B cell (primary cell): ENCODE measurements at regions not wholly inside any gene's neighbourhood (a gene's known extent, or its start where the extent isn't known, plus 50 kb on each side); places are given as distances from the start of the nearest gene placed in this dataset.

Experiments
- ATAC-seq: fragments of 200-7000 bp; cut with Tn5 transposase; one replicate; pipeline ENCODE4 v1.10.0; 2021; ENCODE audit warnings: low read depth, mild to moderate bottlenecking, moderate number of reproducible peaks, moderate library complexity
- CTCF ChIA-PET: fragments of 350-600 bp; sonication (Branson Sonifier 250); formaldehyde crosslinking; loops from one replicate; lab custom pipeline; 2021; ENCODE audit warnings: antibody characterized with exemption, inconsistent platforms; lab: Charles Lee
- POLR2A ChIA-PET: fragments of 350-600 bp; sonication (Branson Sonifier 250); formaldehyde crosslinking; loops from one replicate; lab custom pipeline; 2021; ENCODE audit warnings: antibody characterized with exemption; lab: Charles Lee
- DNase-seq: peaks from one replicate; pipeline ENCODE4 v3.0.0; 2013
- H2AFZ ChIP-seq: 2 replicates; pipeline ENCODE4 v1.6.1; 2012; ENCODE audit warnings: mild to moderate bottlenecking, low read depth, low read length; ENCODE audit not compliant: insufficient read depth, poor library complexity, severe bottlenecking
- H3K27ac ChIP-seq, 2 donors: 1 replicate in 1 of 2; 2 replicates in 1 of 2; pipeline ENCODE4 v1.5.1; 2012 to 2013; ENCODE audit warnings: low read length in 2 of 2, mild to moderate bottlenecking in 2 of 2, moderate library complexity in 1 of 2
- H3K27me3 ChIP-seq, 4 experiments: fragments of 200-600 bp in 1 of 4; sonication (generic) in 1 of 4; replicated peaks in 1 of 4; 1 replicate in 2 of 4; 2 replicates in 2 of 4; pipeline versions ENCODE4 v1.6.1 to v1.7.0; 2013 to 2016; ENCODE audit warnings: low read length in 3 of 4, mild to moderate bottlenecking in 2 of 4, mixed read lengths in 1 of 4, moderate library complexity in 1 of 4; ENCODE audit not compliant: insufficient read depth in 4 of 4, control insufficient read depth in 3 of 4; ENCODE audit errors: control extremely low read depth in 1 of 4
- H3K36me3 ChIP-seq, 2 experiments: replicated peaks in 1 of 2; 1 replicate in 1 of 2; 2 replicates in 1 of 2; pipeline versions ENCODE4 v1.6.1 to v1.7.1; 2013; ENCODE audit warnings: low read length in 1 of 2; ENCODE audit not compliant: insufficient read depth in 2 of 2, control insufficient read depth in 1 of 2; ENCODE audit errors: control extremely low read depth in 1 of 2, extremely low read depth in 1 of 2
- H3K4me1 ChIP-seq, 2 donors: fragments of 200-600 bp in 1 of 2; sonication (generic) in 1 of 2; 1 replicate in 1 of 2; 2 replicates in 1 of 2; pipeline versions ENCODE4 v1.5.1 to v1.6.1; 2013 to 2017; ENCODE audit warnings: low read length in 2 of 2; ENCODE audit not compliant: control insufficient read depth in 2 of 2, insufficient read depth in 2 of 2
- H3K4me2 ChIP-seq: replicated peaks from 2 replicates; pipeline ENCODE3; 2012; ENCODE audit warnings: mild to moderate bottlenecking, low read depth, low read length; ENCODE audit not compliant: poor library complexity, severe bottlenecking
- H3K4me3 ChIP-seq, 5 experiments: fragments of 200-600 bp in 1 of 5; sonication (generic) in 1 of 5; 1 replicate in 3 of 5; 2 replicates in 2 of 5; pipeline versions ENCODE4 v1.5.1 to v1.7.0; 2011 to 2016; ENCODE audit warnings: low read length in 4 of 5, mild to moderate bottlenecking in 4 of 5, low read depth in 2 of 5, control low read depth in 1 of 5, moderate library complexity in 1 of 5; ENCODE audit not compliant: insufficient read depth in 1 of 5; ENCODE audit errors: control extremely low read depth in 1 of 5, extremely low read depth in 1 of 5
- H3K79me2 ChIP-seq: fragments of 200-600 bp; sonication (generic); one replicate; pipeline ENCODE4 v1.6.0; 2016; ENCODE audit warnings: low read length; ENCODE audit not compliant: control insufficient read depth, insufficient read depth
- H3K9ac ChIP-seq: fragments of 200-600 bp; sonication (generic); 2 replicates; pipeline ENCODE4 v1.6.1; 2017; ENCODE audit warnings: mild to moderate bottlenecking, low read length, moderate library complexity
- H3K9me3 ChIP-seq, 3 donors: one replicate each; pipeline versions ENCODE4 v1.6.1 to v1.7.1; 2013; ENCODE audit warnings: low read length in 2 of 3; ENCODE audit not compliant: control insufficient read depth in 2 of 3, insufficient read depth in 1 of 3; ENCODE audit errors: control extremely low read depth in 1 of 3
- H4K20me1 ChIP-seq: 2 replicates; pipeline ENCODE4 v1.6.0; 2012; ENCODE audit warnings: mild to moderate bottlenecking, low read length; ENCODE audit not compliant: insufficient read depth, control insufficient read depth, poor library complexity, severe bottlenecking
- H3K27ac Mint-ChIP-seq: one replicate; pipeline ENCODE4 v1.8.0; 2021; ENCODE audit warnings: mixed read lengths
- H3K27me3 Mint-ChIP-seq: one replicate; pipeline ENCODE4 v1.8.0; 2021; ENCODE audit warnings: mixed read lengths
- H3K4me1 Mint-ChIP-seq: one replicate; pipeline ENCODE4 v1.8.0; 2021; ENCODE audit warnings: mixed read lengths
- H3K4me3 Mint-ChIP-seq: one replicate; pipeline ENCODE4 v1.8.0; 2021; ENCODE audit warnings: mixed read lengths
- H3K9me3 Mint-ChIP-seq: one replicate; pipeline ENCODE4 v1.8.0; 2022; ENCODE audit warnings: mixed read lengths; ENCODE audit not compliant: insufficient read depth
- CTCF ChIP-seq: fragments of 200-600 bp; IDR thresholded peaks from one replicate; pipeline ENCODE4 v1.8.0; 2022; ENCODE audit warnings: antibody characterized with exemption, mild to moderate bottlenecking
- EZH2 ChIP-seq: IDR thresholded peaks from 2 replicates; pipeline ENCODE4 v1.6.1; 2012; ENCODE audit warnings: borderline replicate concordance, low read depth, mild to moderate bottlenecking, moderate library complexity, low read length; ENCODE audit not compliant: insufficient read depth, poor library complexity, severe bottlenecking
- WGBS: methylation state at CpG from one replicate; pipeline ENCODE4 v1.1.5; 2013; ENCODE audit warnings: missing lambda C conversion rate; ENCODE audit not compliant: insufficient coverage; 5-methylcytosine and 5-hydroxymethylcytosine counted together
- intact Hi-C: fragments of 100-400 bp; cut with micrococcal nuclease; formaldehyde crosslinking; loops from one replicate; pipeline ENCODE4 v1.10.0; 2022

DNA sequence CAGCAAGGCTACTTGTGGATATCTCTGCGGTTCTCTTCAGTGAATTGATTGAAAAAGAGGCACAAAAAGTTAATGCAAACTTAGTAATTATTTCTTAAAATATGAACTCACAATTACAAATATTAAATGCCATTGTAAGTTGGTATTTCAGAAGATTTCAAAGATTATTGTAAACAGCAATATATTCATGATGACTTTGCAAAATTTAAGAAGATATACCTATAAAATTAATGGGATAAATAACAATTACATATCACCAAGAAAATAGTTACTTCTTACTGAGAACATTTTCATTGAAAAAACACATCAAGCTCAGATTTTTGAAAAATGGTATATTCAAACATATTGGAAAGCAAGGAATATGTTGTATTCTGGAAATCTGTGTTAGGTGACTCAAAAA lies 482.0 kb upstream of the LRRTM1 start:
- intact Hi-C loops: no loop called here
- Histone ChIP-seq H3K36me3 (no peaks in the 10 kb centered on the region), H3K27ac (no peak overlapping the region), H4K20me1 (no peaks in the 10 kb centered on the region), H2AFZ (no peak overlapping the region), H3K9ac (no peak overlapping the region), H3K4me3 (no peak overlapping the region), H3K9me3 (no peaks in the 10 kb centered on the region), H3K4me2 (no peak overlapping the region), H3K79me2 (no peaks in the 10 kb centered on the region), H3K4me1 (no peaks in the 10 kb centered on the region), H3K27me3 (no peaks in the 10 kb centered on the region)
- DNase-seq: no peak
- no peaks in the 10 kb centered on the region for H3K4me1 Mint-ChIP-seq
- WGBS: no CpG with 5 or more reads among the region's 1 CpG
- no peak for ATAC-seq
- ChIA-PET POLR2A (no interaction called here), CTCF (no interaction called here)
- TF ChIP-seq EZH2 (no peak), CTCF (no peak)
- H3K27me3 Mint-ChIP-seq: no peaks in the 10 kb centered on the region
- no peak overlapping the region for H3K4me3 Mint-ChIP-seq
- peaks cover 4% of the 10 kb centered on the region for H3K9me3 Mint-ChIP-seq
- no peak overlapping the region for H3K27ac Mint-ChIP-seq

DNA sequence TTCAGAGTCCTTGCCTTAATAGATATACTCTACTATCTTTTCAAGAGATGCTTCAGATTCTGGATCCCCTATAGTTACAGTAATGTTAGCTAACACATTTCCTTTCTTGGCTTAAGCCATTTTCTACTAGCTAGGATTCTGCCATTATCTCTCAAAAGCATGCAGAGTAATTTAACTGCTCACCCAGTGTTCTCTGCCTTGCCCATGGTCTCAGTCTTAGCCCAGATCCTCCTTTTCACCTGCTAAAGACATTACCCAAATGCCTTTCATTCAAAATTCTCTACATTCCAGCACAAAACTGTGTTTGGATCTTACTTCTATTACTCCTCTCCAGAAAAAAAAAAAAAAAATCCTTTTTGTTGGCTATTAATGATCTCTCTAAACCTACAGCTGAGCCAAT lies 474.2 kb upstream of the LRRTM1 start:
- H3K9me3 Mint-ChIP-seq: peaks cover 7% of the 10 kb centered on the region
- H3K9me3 ChIP-seq: peaks cover 0 to 1% (median 0%) of the 10 kb centered on the region in 3 donors
- POLR2A ChIA-PET: no interaction called here
- H3K36me3 ChIP-seq: no peaks in the 10 kb centered on the region
- ATAC-seq: no peak
- H3K4me3 Mint-ChIP-seq: no peak overlapping the region
- no peaks in the 10 kb centered on the region for H3K79me2 ChIP-seq
- no peaks in the 10 kb centered on the region for H3K27me3 Mint-ChIP-seq
- no peak overlapping the region for H3K27ac ChIP-seq
- H2AFZ ChIP-seq: no peak overlapping the region
- H4K20me1 ChIP-seq: no peaks in the 10 kb centered on the region
- CTCF ChIA-PET: no interaction called here
- H3K27ac Mint-ChIP-seq: no peak overlapping the region
- DNase-seq: no peak
- H3K4me1 Mint-ChIP-seq: no peaks in the 10 kb centered on the region
- no peaks in the 10 kb centered on the region for H3K4me1 ChIP-seq
- intact Hi-C loops: no loop called here
- no peak overlapping the region for H3K4me3 ChIP-seq
- H3K27me3 ChIP-seq: no peaks in the 10 kb centered on the region
- no peak overlapping the region for H3K4me2 ChIP-seq
- H3K9ac ChIP-seq: no peak overlapping the region
- TF ChIP-seq CTCF (no peak), EZH2 (no peak)
